WTC11 (cell line): ENCODE measurements at regions not wholly inside any gene's neighbourhood (a gene's known extent, or its start where the extent isn't known, plus 50 kb on each side); places are given as distances from the start of the nearest gene placed in this dataset.

Source experiments
- ATAC-seq: fragments of 200-7000 bp; cut with Tn5 transposase; 2 replicates; pipeline ENCODE4 v1.10.0; 2021; ENCODE audit warnings: mild to moderate bottlenecking, moderate library complexity
- CTCF ChIA-PET: fragments of 300-600 bp; sonication (Branson Sonifier 250); formaldehyde crosslinking; loops from one replicate; lab custom pipeline; 2021; ENCODE audit warnings: antibody characterized with exemption; lab: Charles Lee
- POLR2A ChIA-PET: fragments of 350-600 bp; sonication (Branson Sonifier 250); formaldehyde crosslinking; loops from one replicate; lab custom pipeline; 2021; ENCODE audit warnings: antibody characterized with exemption; lab: Charles Lee
- DNase-seq: peaks from one replicate; pipeline ENCODE4 v3.0.0; 2021; ENCODE audit warnings: low spot score
- H3K27ac Mint-ChIP-seq: 2 replicates; pipeline ENCODE4 v1.8.0; 2021; ENCODE audit warnings: mixed read lengths
- H3K27me3 Mint-ChIP-seq: 2 replicates; pipeline ENCODE4 v1.8.0; 2021; ENCODE audit warnings: low read depth, mild to moderate bottlenecking, moderate library complexity, mixed read lengths
- H3K36me3 Mint-ChIP-seq: 2 replicates; pipeline ENCODE4 v1.8.0; 2021; ENCODE audit warnings: mixed read lengths
- H3K4me1 Mint-ChIP-seq: 2 replicates; pipeline ENCODE4 v1.8.0; 2022; ENCODE audit warnings: mixed read lengths
- H3K4me3 Mint-ChIP-seq: 2 replicates; pipeline ENCODE4 v1.8.0; 2021; ENCODE audit warnings: mild to moderate bottlenecking, moderate library complexity, mixed read lengths
- H3K9me3 Mint-ChIP-seq: 2 replicates; pipeline ENCODE4 v1.8.0; 2021; ENCODE audit warnings: mixed read lengths
- ESRRA ChIP-seq: sonication (generic); formaldehyde crosslinking; IDR thresholded peaks from 2 replicates; pipeline ENCODE4 v1.8.1; 2022; ENCODE audit warnings: mild to moderate bottlenecking, missing genetic modification reagents, borderline replicate concordance
- HMGA2 ChIP-seq: fragments of 250-450 bp; sonication (Bioruptor Pico); IDR thresholded peaks from 2 replicates; pipeline ENCODE4 v1.4.0; 2021; ENCODE audit warnings: mild to moderate bottlenecking, moderate library complexity
- PRRX2 ChIP-seq: fragments of 250-450 bp; sonication (Bioruptor Pico); IDR thresholded peaks from 2 replicates; pipeline ENCODE4 v1.8.0; 2021; ENCODE audit warnings: mild to moderate bottlenecking
- RORB ChIP-seq: fragments of 250-450 bp; sonication (Bioruptor Pico); IDR thresholded peaks from 2 replicates; pipeline ENCODE4 v1.9.0; 2021; ENCODE audit warnings: mild to moderate bottlenecking
- TEAD1 ChIP-seq: sonication (generic); formaldehyde crosslinking; IDR thresholded peaks from 2 replicates; pipeline ENCODE4 v1.8.0; 2022; ENCODE audit warnings: mild to moderate bottlenecking, missing genetic modification reagents
- ZNF138 ChIP-seq: sonication (generic); formaldehyde crosslinking; conservative IDR thresholded peaks from 2 replicates; pipeline ENCODE4 v1.8.1; 2022; ENCODE audit warnings: mild to moderate bottlenecking, moderate library complexity, missing genetic modification reagents
- ZNF232 ChIP-seq: sonication (generic); formaldehyde crosslinking; IDR thresholded peaks from 2 replicates; pipeline ENCODE4 v1.8.0; 2022; ENCODE audit warnings: mild to moderate bottlenecking, missing genetic modification reagents
- TF ChIP-seq, protein P1 (sequence below): sonication (generic); formaldehyde crosslinking; IDR thresholded peaks from 2 replicates; pipeline ENCODE4 v1.8.1; 2022; ENCODE audit warnings: mild to moderate bottlenecking, moderate library complexity, missing genetic modification reagents
- TF ChIP-seq, protein P2 (sequence below): sonication (generic); formaldehyde crosslinking; IDR thresholded peaks from 2 replicates; pipeline ENCODE4 v1.8.1; 2022; ENCODE audit warnings: low read depth, mild to moderate bottlenecking, moderate library complexity, missing genetic modification reagents, borderline replicate concordance
- TF ChIP-seq, protein P3 (sequence below): sonication (generic); formaldehyde crosslinking; IDR thresholded peaks from 2 replicates; pipeline ENCODE4 v1.8.0; 2022; ENCODE audit warnings: missing genetic modification reagents
- TF ChIP-seq, protein P4 (sequence below): sonication (generic); formaldehyde crosslinking; IDR thresholded peaks from 2 replicates; pipeline ENCODE4 v1.8.1; 2023; ENCODE audit warnings: mild to moderate bottlenecking, missing genetic modification reagents

DNA sequence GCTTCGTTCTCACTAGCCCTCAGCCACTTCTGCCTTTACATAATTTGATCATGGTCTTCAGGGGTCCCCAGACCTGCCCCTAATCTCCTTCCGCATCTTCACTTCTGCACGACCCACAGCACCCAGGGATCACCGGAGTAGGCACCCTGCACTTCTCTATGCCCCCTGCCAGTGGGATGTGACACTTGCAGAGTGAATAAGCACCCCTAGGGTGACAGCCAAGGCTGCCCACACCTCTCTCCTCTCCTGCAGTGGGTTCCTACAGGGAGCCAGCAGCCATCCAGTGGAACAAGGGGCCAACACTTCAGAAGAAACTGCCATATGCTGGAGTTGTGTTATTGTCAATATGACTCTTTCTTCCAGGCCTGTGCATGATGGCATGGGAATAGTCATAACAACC, 58.0 kb upstream of the CTPS1 start (continued):
- TF ChIP-seq, protein P1, sequence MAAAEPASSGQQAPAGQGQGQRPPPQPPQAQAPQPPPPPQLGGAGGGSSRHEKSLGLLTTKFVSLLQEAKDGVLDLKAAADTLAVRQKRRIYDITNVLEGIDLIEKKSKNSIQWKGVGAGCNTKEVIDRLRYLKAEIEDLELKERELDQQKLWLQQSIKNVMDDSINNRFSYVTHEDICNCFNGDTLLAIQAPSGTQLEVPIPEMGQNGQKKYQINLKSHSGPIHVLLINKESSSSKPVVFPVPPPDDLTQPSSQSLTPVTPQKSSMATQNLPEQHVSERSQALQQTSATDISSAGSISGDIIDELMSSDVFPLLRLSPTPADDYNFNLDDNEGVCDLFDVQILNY: no peak
- TF ChIP-seq ZNF138 (CRISPR knock-in tag) (no peak), RORB (CRISPR knock-in tag) (no peak)
- TF ChIP-seq, protein P2, sequence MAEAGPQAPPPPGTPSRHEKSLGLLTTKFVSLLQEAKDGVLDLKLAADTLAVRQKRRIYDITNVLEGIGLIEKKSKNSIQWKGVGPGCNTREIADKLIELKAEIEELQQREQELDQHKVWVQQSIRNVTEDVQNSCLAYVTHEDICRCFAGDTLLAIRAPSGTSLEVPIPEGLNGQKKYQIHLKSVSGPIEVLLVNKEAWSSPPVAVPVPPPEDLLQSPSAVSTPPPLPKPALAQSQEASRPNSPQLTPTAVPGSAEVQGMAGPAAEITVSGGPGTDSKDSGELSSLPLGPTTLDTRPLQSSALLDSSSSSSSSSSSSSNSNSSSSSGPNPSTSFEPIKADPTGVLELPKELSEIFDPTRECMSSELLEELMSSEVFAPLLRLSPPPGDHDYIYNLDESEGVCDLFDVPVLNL (CRISPR knock-in tag): no peak

DNA sequence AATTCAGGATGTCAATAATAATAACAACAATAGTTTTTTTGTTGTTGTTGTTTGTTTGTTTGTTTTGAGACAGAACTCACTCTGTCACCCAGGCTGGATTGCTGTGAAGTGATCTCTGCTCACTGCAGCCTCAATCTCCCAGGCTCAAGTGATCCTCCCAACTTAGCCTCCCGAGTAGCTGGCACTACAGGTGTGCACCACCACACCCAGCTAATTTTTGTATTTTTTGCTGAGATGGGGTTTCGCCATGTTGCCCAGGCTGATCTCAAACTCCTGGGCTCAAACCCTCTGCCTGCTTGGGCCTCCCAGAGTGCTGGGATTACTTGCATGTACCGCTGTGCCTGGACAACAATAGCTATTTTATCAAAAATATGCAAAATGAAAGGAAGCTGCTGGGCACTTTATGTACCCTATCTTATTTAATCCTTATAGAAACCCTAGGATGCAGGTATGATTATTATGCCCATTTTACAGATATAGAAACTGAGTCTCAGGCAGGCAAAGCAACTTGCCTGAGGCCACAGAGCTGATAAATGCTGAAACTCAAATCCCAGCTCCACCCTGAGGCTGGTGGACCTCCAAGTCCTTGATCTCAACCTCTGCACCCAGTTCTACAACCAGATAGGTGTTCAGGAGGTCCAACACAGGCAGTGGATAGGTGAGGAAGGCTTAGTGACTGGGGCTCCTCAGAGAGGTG, 57.4 kb upstream of the CTPS1 start:
- peaks cover 7% of the 10 kb centered on the region; the same call in 1 of the 2 replicates for H3K4me1 Mint-ChIP-seq
- no peak overlapping the region for H3K4me3 Mint-ChIP-seq

More for the DNA sequence above, 57.4 kb upstream of the CTPS1 start:
- TF ChIP-seq ZNF232 (CRISPR knock-in tag) (no peak), HMGA2 (CRISPR knock-in tag) (no peak), TEAD1 (CRISPR knock-in tag) (no peak), ESRRA (no peak), PRRX2 (no peak)
- TF ChIP-seq, protein P3, sequence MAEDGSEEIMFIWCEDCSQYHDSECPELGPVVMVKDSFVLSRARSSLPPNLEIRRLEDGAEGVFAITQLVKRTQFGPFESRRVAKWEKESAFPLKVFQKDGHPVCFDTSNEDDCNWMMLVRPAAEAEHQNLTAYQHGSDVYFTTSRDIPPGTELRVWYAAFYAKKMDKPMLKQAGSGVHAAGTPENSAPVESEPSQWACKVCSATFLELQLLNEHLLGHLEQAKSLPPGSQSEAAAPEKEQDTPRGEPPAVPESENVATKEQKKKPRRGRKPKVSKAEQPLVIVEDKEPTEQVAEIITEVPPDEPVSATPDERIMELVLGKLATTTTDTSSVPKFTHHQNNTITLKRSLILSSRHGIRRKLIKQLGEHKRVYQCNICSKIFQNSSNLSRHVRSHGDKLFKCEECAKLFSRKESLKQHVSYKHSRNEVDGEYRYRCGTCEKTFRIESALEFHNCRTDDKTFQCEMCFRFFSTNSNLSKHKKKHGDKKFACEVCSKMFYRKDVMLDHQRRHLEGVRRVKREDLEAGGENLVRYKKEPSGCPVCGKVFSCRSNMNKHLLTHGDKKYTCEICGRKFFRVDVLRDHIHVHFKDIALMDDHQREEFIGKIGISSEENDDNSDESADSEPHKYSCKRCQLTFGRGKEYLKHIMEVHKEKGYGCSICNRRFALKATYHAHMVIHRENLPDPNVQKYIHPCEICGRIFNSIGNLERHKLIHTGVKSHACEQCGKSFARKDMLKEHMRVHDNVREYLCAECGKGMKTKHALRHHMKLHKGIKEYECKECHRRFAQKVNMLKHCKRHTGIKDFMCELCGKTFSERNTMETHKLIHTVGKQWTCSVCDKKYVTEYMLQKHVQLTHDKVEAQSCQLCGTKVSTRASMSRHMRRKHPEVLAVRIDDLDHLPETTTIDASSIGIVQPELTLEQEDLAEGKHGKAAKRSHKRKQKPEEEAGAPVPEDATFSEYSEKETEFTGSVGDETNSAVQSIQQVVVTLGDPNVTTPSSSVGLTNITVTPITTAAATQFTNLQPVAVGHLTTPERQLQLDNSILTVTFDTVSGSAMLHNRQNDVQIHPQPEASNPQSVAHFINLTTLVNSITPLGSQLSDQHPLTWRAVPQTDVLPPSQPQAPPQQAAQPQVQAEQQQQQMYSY (CRISPR knock-in tag): 0 out of 2 replicates have a peak, but pooled peaks have one; percentile 19
- TF ChIP-seq, protein P1: no peak
- TF ChIP-seq, protein P4, sequence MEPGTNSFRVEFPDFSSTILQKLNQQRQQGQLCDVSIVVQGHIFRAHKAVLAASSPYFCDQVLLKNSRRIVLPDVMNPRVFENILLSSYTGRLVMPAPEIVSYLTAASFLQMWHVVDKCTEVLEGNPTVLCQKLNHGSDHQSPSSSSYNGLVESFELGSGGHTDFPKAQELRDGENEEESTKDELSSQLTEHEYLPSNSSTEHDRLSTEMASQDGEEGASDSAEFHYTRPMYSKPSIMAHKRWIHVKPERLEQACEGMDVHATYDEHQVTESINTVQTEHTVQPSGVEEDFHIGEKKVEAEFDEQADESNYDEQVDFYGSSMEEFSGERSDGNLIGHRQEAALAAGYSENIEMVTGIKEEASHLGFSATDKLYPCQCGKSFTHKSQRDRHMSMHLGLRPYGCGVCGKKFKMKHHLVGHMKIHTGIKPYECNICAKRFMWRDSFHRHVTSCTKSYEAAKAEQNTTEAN (CRISPR knock-in tag): no peak
- TF ChIP-seq, protein P2 (CRISPR knock-in tag): no peak
- Mint-ChIP-seq H3K9me3 (no peaks in the 10 kb centered on the region), H3K27me3 (peaks cover 5% of the 10 kb centered on the region; the same call in 1 of the 2 replicates), H3K27ac (no peak overlapping the region), H3K36me3 (no peaks in the 10 kb centered on the region)
- ATAC-seq (no peak), DNase-seq (no peak)
- ChIA-PET CTCF (interaction anchor here (0.6 to 5.0 kb wide), 8 partner anchors 13 to 257 kb away, joined by 3 to 42 read pairs (median 6); partner anchors contain the start of genes CITED4 and RIMS3), POLR2A (no interaction called here)
